OCI-LY7 (cell line): ENCODE measurements at regions not wholly inside any gene's neighbourhood (a gene's known extent, or its start where the extent isn't known, plus 50 kb on each side); places are given as distances from the start of the nearest gene placed in this dataset.

ENCODE experiments used
- BruUV-seq: library from RNA; stranded (reverse); fragments of 400-500 nt; replicated peaks from 2 replicates; lab custom pipeline; 2021; lab: Mats Ljungman, UMichigan
- CTCF ChIA-PET: fragments of 300-600 bp; sonication (Branson Sonifier 250); formaldehyde crosslinking; loops from one replicate; lab custom pipeline; 2022; ENCODE audit warnings: antibody characterized with exemption; ENCODE audit not compliant: unreplicated experiment; lab: Charles Lee
- POLR2A ChIA-PET: fragments of 300-600 bp; sonication (Branson Sonifier 250); formaldehyde crosslinking; loops from one replicate; lab custom pipeline; 2022; ENCODE audit warnings: antibody characterized with exemption; lab: Charles Lee
- DNase-seq: peaks from one replicate; pipeline ENCODE4 v3.0.0-alpha.2; 2015; ENCODE audit warnings: low spot score
- H2AFZ ChIP-seq: fragments of 200-600 bp; sonication (generic), shearing (Covaris generic); 2 replicates; pipeline ENCODE4 v1.6.1; 2014; ENCODE audit warnings: mild to moderate bottlenecking, antibody characterized with exemption, low read length, moderate library complexity
- H3K27ac ChIP-seq: fragments of 200-600 bp; sonication (generic); 2 replicates; pipeline ENCODE4 v1.5.1; 2014; ENCODE audit warnings: mixed run types, low read depth, mild to moderate bottlenecking, moderate library complexity, low read length, inconsistent platforms; ENCODE audit not compliant: poor library complexity, severe bottlenecking
- H3K36me3 ChIP-seq: fragments of 200-600 bp; sonication (generic); 2 replicates; pipeline ENCODE4 v1.6.1; 2014; ENCODE audit warnings: mild to moderate bottlenecking, antibody characterized with exemption, low read length, moderate library complexity, mixed read lengths; ENCODE audit not compliant: insufficient read depth
- H3K4me1 ChIP-seq: fragments of 200-600 bp; sonication (generic); 2 replicates; pipeline ENCODE4 v1.5.1; 2014; ENCODE audit warnings: mild to moderate bottlenecking, low read length; ENCODE audit not compliant: insufficient read depth, poor library complexity, severe bottlenecking
- H3K4me2 ChIP-seq: fragments of 200-600 bp; sonication (generic); 2 replicates; pipeline ENCODE4 v1.6.1; 2014; ENCODE audit warnings: mild to moderate bottlenecking, low read length
- H3K4me3 ChIP-seq: fragments of 200-600 bp; sonication (generic); 2 replicates; pipeline ENCODE4 v1.5.1; 2014; ENCODE audit warnings: mild to moderate bottlenecking, low read depth, low read length; ENCODE audit not compliant: poor library complexity, severe bottlenecking
- H3K79me2 ChIP-seq: fragments of 200-600 bp; sonication (generic); 2 replicates; pipeline ENCODE4 v1.6.1; 2016; ENCODE audit warnings: low read depth, mild to moderate bottlenecking, low read length, moderate library complexity, mixed read lengths; ENCODE audit not compliant: insufficient read depth
- H3K9me2 ChIP-seq: fragments of 200-600 bp; sonication (generic); 2 replicates; pipeline ENCODE4 v1.6.1; 2016; ENCODE audit warnings: mild to moderate bottlenecking, low read length, mixed read lengths; ENCODE audit not compliant: insufficient read depth
- H3K9me3 ChIP-seq: fragments of 200-600 bp; sonication (generic); 2 replicates; pipeline ENCODE4 v1.6.1; 2014; ENCODE audit warnings: mild to moderate bottlenecking, mixed run types, low read length, mixed read lengths
- H4K20me1 ChIP-seq: fragments of 200-600 bp; sonication (generic); 2 replicates; pipeline ENCODE4 v1.6.1; 2014; ENCODE audit warnings: mild to moderate bottlenecking, antibody characterized with exemption, low read length, moderate library complexity, mixed read lengths; ENCODE audit not compliant: insufficient read depth
- EZH2phosphoT487 ChIP-seq: fragments of 200-600 bp; sonication (generic); IDR thresholded peaks from 2 replicates; pipeline ENCODE4 v1.6.1; 2018; ENCODE audit warnings: low read depth, borderline replicate concordance, mild to moderate bottlenecking, mixed run types, antibody characterized with exemption, low read length, moderate library complexity, mixed read lengths
- intact Hi-C: fragments of 100-400 bp; cut with micrococcal nuclease; formaldehyde crosslinking; loops from one replicate; pipeline ENCODE4 v1.10.0; 2022; ENCODE audit not compliant: unreplicated experiment
- TF ChIP-seq, protein P1 (sequence below): fragments of 200-600 bp; sonication (generic); conservative IDR thresholded peaks from 2 replicates; pipeline ENCODE4 v1.5.1; 2014; ENCODE audit warnings: mild to moderate bottlenecking, antibody characterized with exemption, low read length, moderate library complexity, mixed read lengths

GRCh38 chr6:49151033-49151432 lies 312.0 kb downstream of the MMUT start:
- H3K27ac ChIP-seq = no peak overlapping the region
- H3K4me2 ChIP-seq = no peak overlapping the region
- BruUV-seq = no TSS peak
- no peaks in the 10 kb centered on the region for H3K9me2 ChIP-seq
- TF ChIP-seq, protein P1, sequence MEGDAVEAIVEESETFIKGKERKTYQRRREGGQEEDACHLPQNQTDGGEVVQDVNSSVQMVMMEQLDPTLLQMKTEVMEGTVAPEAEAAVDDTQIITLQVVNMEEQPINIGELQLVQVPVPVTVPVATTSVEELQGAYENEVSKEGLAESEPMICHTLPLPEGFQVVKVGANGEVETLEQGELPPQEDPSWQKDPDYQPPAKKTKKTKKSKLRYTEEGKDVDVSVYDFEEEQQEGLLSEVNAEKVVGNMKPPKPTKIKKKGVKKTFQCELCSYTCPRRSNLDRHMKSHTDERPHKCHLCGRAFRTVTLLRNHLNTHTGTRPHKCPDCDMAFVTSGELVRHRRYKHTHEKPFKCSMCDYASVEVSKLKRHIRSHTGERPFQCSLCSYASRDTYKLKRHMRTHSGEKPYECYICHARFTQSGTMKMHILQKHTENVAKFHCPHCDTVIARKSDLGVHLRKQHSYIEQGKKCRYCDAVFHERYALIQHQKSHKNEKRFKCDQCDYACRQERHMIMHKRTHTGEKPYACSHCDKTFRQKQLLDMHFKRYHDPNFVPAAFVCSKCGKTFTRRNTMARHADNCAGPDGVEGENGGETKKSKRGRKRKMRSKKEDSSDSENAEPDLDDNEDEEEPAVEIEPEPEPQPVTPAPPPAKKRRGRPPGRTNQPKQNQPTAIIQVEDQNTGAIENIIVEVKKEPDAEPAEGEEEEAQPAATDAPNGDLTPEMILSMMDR = no peak
- TF ChIP-seq EZH2phosphoT487 = no peak
- ChIA-PET POLR2A (interaction anchor here (0.5 kb wide), 1 partner anchor 1114 kb away, joined by 3 read pairs; no protein-coding TSS in a partner anchor), CTCF (no interaction called here)
- DNase-seq = no peak
- H2AFZ ChIP-seq = no peak overlapping the region
- H3K4me3 ChIP-seq = no peak overlapping the region
- no peaks in the 10 kb centered on the region for H3K4me1 ChIP-seq
- no peaks in the 10 kb centered on the region for H3K79me2 ChIP-seq
- H3K9me3 ChIP-seq = no peaks in the 10 kb centered on the region
- intact Hi-C loops = no loop called here
- H4K20me1 ChIP-seq = no peaks in the 10 kb centered on the region
- H3K36me3 ChIP-seq = no peaks in the 10 kb centered on the region

DNA sequence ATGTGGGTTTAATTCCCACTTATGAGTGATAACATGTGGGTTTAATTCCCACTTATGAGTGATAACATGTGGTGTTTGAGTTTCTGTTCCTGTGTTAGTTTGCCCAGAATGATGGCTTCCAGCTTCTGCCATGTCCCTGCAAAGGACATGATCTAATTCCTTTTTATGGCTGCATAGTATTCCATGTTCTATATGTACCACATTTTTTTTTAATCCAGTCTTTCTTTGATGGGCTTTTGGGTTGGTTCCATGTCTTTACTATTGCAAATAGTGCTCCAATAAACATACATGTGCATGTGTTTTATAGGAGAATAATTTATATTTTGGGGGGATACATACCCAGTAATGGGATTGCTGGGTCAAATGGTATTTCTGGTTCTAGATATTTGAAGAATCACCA lies 317.8 kb downstream of the MMUT start:
- Histone ChIP-seq H3K4me2 (no peak overlapping the region), H3K9me2 (no peaks in the 10 kb centered on the region), H3K79me2 (no peaks in the 10 kb centered on the region), H3K4me1 (no peaks in the 10 kb centered on the region), H4K20me1 (no peaks in the 10 kb centered on the region), H3K27ac (no peak overlapping the region), H3K4me3 (no peak overlapping the region), H2AFZ (no peak overlapping the region), H3K9me3 (no peaks in the 10 kb centered on the region), H3K36me3 (no peaks in the 10 kb centered on the region)
- DNase-seq = no peak
- CTCF ChIA-PET = no interaction called here
- intact Hi-C loops = no loop called here
- POLR2A ChIA-PET = no interaction called here
- no TSS peak for BruUV-seq
- no peak for TF ChIP-seq EZH2phosphoT487
- TF ChIP-seq, protein P1 = no peak

DNA sequence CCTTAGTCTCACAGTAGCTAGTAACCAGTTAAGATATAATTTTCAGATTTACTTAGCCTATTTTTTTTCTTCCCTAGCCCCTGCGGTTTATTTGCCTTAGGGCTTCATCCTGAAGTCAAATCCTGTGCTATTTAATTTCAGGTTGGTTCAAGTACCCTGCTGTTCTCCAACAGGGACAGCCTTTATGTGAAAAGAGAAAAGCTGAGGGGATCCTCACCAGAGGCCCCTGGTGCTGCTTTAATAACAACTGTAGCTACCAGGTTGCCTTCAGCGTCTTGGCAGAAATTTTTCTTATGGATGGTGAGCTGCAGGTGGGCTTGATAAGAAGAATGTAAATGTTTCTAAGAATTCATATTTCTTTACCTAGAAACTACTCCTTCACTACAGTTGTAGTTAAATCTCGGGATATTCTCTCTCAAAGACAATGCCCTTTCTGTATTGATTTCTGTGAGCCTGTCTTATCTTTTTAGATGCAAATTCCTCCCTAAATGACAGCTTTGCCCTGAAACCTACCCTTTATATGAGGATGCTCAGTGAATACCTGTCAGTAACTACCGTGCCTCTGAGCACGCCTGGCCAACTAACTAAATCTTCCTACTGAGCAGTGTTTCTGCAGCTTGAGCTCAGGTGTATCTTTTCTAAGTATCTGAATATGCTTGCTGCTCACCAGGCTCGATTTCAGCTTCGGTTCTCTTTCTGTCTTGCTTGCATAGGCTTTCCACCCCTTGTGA lies 320.5 kb downstream of the MMUT start:
- no peak overlapping the region for H3K4me2 ChIP-seq
- ChIA-PET POLR2A (no interaction called here), CTCF (interaction anchor here (0.6 kb wide), 1 partner anchor 994 kb away, joined by 3 read pairs; no protein-coding TSS in a partner anchor)
- no peak overlapping the region for H3K27ac ChIP-seq
- H2AFZ ChIP-seq = no peak overlapping the region
- no peaks in the 10 kb centered on the region for H4K20me1 ChIP-seq
- H3K9me3 ChIP-seq = no peaks in the 10 kb centered on the region
- TF ChIP-seq, protein P1 = no peak
- TF ChIP-seq EZH2phosphoT487 = no peak
- BruUV-seq = no TSS peak
- H3K79me2 ChIP-seq = no peaks in the 10 kb centered on the region
- H3K36me3 ChIP-seq = no peaks in the 10 kb centered on the region
- H3K9me2 ChIP-seq = no peaks in the 10 kb centered on the region
- no peak overlapping the region for H3K4me3 ChIP-seq
- DNase-seq = no peak
- intact Hi-C loops = no loop called here
- H3K4me1 ChIP-seq = no peaks in the 10 kb centered on the region
